ENCODE measurements at regions not wholly inside any gene's neighbourhood (a gene's known extent, or its start where the extent isn't known, plus 50 kb on each side); places are given as distances from the start of the nearest gene placed in this dataset.

DNA sequence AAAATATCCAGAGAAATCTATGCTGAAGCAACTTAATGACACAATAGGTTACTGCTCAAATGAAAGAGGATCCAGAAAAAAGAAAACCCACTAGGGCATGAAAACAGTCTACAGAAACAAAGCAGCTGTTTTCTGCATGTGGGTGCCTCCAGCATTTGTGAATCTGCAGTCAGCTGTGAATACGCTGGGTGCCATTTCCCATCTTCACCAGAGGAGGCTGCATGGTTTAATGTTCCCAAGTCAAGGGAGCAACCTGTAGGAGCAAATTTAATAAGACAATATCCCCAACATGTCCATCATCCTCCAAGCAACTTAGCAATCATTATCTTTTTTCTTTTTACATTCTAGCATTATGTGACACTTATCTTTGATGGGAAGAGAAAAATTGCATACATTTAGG, 396.6 kb downstream of the BRINP2 start:
- no peak for DNase-seq

DNA sequence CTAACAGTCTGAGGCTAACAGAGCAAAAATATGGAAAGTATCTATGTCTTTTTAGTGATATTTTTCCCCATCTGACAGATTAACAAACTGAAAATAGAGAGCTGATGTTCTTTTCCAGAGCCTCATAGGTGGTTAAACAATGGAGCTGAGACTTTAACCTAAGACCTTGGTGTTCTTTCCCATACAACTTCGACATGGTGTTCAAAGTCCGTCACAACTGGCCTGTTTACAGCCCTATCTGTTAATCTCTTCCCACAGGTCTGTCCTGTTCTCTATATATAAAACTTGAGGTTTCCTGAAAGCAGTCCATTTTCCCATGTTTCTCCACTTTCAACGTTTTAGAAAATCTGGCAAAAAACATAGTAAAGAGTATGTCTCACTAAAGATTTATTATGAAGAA, 395.7 kb downstream of the BRINP2 start:
- no peak for DNase-seq

DNA sequence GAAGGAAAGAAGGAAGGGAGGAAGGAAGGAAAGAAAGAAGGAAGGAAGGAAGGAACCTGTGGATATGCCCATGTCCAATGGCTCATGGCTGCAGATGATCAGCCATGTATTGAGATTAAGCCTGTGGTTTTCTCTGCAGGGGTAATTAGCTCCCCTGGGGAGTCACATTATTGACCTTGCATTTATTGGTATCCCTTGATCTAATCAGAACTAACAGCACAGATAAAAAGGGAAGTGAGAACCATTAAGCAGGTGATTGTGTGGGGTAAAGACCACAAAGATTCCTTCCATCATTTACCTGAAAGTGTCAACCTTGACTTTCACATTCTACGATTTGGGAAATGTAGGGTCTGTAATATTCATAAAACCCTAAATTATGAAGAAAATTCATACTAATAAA, 390.7 kb downstream of the BRINP2 start:
- DNase-seq: no peak

DNA sequence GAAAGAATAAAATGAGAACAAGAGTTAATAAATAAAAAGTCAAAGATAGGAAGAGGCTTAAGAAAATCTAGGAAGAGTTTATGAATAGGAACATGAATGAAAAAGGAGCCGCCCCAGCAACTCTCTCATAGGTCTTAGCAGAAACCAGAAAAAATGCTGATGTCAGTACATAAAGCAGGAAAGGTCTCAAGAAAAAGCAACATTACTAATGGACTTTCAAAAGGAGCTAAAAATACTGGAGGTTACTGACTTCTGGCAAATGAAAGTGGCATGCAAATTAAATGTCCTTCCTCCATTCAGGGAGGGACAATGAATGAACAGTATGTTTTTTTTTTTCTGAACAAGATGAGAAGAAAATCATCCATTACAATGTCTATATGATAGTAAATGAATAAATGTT, 387.6 kb downstream of the BRINP2 start:
- no peak for DNase-seq

DNA sequence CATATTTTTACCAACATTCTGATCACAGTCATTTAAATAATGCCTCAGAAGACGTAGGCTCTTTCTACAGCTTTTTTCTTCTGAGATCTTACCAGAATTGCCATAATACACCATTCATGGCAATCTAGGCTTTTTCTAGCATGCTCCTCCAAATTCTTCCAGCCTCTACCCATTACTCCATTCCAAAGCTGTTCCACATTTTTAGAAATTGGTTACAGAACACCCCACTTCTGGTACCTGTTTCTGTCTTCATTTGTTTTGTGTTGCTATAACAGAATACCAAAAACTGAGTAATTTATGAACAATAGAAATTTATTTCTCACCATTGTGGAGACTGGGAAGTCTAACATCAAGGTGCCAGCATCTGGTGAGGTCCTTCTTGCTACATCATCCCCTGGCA, 385.4 kb downstream of the BRINP2 start:
- no peak for DNase-seq

DNA sequence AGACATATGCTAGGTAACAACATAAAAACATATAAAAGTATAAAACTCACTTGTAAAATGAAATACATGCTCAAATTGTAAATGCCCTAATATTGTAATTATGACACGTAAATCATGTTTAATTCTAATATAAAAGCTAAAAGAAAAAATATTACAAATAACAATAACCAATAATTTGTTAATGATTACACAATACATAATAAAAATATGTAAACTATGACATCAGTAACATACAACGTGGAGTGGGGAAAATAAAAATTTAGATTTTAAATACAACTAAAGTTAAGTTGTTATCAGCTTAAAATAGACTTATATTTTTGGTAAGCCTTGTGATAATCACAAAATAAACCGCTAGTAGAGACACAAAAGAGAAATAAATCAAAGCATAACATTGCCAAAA, 376.4 kb downstream of the BRINP2 start:
- DNase-seq: no peak

DNA sequence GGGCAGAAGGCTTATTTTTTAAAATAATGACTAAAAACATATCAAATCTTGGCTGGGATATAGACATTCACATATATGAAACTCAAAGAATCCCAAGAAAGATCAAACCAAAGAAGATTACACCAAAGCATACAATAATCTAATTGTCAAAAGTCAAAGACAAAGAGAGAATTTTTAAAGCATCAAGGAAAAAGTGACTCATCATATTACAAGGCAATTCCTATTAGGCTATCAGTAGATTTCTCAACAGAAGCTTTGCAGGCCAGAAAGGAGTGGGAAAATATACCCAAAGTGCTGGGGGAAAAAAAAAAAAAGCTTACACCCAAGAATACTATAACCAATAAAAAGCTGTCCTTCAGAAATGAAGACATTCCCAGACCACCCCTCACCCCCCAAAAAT, 375.6 kb downstream of the BRINP2 start:
- no peak for DNase-seq

DNA sequence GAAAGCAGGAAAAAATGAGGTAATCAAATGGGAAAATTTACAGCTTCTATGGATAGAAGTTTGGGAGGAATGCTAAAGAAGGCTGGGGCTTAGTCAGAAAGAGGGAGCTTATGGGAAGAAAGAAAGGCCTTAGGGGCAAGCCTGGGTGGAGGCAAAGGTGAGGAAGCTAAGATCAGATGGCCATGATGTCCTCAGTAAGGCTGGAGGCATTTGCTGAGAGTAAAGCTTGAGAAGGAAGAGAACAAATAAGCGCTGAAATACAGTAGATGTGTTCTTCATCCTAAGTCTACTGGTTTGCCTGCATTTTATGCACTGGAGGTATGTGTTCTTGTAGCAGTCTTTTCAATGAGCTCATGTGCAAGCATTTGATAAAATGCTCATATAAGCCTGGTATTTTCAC, 355.4 kb downstream of the BRINP2 start:
- DNase-seq: no peak

DNA sequence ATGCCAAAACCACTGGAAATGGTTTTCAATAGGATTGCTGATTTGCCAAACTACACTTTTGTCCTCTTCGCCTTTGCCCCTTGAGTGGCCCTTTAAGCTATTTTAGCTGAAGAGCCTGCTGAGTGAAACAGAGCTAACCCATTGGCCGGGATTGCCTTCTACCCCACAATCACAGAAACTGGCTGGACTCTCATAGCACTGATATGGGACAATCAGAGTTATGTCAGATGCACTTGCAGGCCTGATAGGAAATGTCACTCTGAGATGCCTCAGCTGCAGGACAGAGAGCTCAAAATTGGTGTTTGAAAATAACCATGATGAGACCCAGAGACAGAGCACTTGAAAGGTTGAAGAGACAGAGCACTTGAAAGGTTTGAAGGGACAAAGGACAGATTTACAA, 354.4 kb downstream of the BRINP2 start:
- DNase-seq: no peak

DNA sequence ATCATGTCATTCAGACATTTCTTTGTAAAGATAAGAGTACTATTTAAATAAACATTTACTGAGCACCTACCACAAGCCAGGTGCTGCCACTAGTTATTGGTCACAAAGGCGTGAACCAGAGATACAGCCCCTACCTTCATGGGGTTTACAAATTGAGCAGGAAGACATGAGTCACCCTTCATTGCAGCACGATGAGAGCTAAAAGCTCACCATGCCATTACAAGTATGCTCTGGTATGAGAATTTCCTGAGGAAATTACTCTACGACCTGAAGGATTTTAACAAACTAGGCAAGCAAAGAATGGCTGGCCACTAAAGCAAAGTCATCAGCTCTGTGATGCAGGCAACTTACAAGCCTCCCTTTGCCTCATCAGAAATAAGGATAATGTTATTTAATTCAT, 346.8 kb downstream of the BRINP2 start:
- DNase-seq: no peak

DNA sequence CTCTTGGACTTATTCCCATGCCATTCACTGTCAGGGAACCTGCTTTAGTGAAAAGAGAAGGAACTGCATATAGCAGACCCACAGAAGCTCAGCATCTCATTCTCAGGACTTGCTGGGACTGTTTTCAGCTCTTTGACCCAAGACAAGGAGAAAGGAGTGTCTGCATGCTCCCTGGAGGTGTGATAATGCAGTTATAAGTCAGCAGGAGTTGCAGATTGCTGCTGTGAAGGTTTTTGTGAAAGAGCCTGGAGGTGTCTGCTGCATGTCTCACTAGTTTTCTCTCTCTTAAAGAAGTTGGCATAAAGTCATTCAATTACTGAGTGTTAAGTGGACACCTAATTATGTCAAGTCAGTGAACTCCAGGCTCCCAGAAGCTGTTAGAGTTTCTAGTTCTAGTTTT, 343.4 kb downstream of the BRINP2 start:
- no peak for DNase-seq

DNA sequence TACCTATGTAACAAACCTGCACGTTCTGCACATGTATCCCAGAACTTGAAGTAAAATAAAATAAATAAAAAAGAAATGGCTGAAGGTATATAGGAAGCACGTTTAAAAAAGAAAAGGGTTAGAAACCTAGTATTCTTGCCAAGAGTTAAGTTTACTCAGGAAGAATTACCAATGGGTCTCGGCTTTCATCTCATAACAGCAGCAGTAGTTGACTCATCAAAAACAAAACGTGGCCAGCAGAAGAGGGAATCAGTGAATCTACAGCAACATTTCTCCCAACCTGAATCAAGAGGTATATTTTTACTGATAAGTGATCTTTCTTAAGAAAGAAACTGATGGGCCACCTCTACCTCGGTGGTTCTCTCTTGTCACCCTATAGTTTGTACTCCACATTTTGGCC, 340.3 kb downstream of the BRINP2 start:
- DNase-seq: no peak

DNA sequence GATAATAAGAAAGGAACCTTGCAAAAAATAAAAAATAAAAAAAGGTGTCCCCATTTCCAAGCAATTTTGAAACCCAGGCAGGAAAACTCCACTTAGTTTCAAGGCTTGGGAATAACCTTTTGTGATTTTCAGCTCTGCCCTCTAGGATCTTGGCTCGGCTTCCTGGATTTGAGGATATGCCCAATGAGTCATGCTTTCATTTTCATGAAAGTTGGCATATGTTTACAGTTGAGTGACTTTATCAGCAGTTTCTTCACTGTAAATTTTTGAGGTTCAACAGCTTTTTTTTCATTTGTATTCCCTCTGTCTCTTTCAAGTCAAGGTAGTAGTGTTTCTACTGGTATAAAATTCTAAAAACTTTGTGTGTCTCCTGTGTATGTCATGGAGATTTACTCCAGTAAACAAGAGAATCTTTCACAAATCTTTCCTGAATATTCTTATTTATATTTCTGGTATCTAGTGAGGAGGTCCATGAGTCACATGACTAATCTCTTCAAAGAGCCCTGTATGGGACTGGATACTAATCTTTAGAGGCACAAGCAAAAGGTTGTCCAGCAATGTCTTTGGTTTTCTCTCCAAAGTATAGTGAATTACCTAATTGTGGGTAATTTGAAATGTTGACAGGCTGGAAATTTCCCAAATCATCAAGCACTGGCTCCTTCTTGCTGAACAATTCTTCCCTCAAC, 335.3 kb downstream of the BRINP2 start:
- DNase-seq: no peak

DNA sequence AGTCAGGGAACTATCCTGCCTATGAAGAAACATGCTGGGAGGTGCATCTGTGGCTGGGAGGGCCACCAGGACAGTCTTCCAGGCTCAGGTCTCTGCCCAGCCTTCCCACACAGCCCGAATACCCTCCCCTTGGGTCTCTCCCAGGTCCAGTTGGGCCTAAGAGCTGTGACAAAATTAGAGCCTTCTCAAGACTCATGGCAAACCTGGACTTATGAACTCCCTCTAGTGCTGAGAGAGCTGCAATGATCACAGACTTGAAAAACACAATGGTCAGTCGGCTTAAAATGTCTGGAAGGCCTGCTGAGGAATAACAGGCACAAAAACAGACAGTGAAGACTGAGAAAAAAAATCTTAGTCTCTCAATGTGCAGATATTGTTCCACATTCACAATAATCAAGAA, 325.1 kb downstream of the BRINP2 start:
- no peak for DNase-seq

DNA sequence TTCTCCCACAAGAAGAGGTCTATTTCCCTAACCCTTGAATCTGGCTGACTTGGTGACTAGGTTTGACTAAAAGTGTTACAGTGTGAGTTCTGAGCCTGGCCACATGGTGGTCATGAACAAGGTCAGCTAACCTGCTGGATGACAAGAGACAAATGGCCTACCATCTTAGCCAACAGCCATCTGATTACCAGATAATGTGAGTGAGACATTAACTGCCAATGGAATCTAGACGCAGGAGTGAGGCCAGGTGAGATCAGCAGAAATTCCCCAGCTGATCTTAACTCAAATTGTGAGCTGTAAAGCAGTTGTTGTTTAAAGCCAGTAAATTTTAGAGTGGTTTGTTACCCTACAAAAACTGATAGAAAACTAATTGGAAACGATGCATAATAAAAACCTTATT, 320.0 kb downstream of the BRINP2 start:
- DNase-seq: no peak

DNA sequence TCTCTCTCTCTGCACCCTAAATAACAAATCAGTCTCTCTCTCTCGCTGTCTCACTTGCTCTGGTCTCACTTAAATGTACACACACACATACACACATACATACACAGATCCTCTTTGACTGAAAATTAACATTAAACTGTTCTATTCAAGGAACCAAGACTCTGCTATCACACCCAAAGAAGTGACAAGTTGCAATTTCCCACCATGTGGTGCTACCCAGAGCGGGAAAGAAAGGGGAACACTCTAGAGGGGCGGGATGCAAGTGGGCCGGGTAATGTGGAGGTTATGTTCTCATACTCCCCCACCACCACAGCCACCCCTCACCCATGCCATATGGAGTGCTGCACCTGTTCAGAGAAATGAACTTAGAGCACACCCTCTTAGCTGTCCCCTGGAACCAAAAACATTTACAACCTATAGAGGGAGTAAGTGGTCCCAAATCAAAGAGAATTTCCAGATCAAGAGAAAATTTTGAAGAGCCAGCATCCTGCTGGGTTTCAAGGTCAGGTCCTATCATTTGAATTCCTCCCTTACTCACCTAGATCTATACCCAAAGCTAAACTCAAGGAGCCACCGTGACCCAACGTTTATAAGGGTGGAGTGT, 319.4 kb downstream of the BRINP2 start:
- no peak for DNase-seq

DNA sequence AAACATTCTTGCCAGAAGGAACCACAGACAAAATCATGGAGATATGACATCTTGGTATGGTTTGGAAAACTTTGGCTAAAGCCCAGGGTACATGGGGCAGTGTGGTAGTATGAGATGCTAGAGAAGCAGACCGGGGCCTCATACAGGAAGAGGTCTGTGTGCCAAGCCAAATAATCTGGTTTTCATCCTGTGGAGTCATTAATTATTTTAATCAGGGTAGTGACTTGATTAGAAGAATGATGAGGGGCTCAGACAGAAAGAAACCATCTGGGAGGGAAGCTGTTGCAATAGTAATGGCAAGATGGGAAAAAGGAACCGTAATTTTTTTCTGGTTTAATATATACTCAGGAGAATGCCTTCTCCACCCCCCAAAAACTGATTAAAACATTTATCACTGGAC, 318.0 kb downstream of the BRINP2 start:
- no peak for DNase-seq

DNA sequence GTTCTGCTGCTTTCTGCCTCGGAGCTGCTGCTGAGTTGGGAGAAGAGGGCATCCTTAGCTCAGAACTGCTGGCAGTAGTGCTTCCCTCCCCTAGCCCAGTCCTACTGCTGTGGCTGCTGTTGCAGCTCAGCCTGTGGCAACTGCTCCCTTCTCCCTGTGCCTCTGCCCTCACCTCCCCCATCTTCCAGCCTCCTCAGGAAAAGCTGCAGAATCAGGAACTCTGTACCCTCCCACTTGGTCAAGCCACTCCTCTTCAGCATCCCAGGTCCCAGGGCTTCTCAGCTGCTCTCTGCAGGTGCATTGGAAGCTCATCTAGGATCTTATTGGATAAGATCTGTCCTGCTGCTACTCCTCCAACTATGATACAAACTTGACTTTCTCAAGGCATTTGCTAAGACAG, 316.7 kb downstream of the BRINP2 start:
- DNase-seq: no peak

DNA sequence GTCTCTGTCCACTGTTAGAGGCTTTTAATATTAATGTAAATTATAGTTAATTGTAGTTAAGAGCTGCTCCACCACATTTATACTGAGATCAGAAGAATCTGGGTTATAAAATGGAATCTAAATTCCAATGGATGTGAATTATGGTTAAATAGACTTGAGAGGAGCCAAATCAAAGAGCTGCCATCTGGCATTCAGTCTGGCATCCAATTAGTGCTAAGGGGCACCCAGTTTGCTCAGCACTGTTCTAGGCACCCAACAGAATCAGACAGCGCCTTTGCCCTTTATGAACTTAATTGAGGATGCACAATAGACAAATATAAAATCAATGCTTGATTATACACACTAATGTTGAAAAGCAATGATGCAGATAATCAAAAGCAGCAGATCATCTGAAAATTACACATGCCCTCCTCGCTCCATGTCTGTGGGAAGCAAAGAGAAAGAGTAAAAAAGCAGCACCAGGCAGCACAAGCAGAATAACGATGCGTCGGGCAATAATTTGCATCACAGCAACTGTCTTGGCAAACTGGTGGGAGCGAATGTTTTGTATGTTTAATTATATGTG, 310.1 kb downstream of the BRINP2 start:
- DNase-seq: no peak

DNA sequence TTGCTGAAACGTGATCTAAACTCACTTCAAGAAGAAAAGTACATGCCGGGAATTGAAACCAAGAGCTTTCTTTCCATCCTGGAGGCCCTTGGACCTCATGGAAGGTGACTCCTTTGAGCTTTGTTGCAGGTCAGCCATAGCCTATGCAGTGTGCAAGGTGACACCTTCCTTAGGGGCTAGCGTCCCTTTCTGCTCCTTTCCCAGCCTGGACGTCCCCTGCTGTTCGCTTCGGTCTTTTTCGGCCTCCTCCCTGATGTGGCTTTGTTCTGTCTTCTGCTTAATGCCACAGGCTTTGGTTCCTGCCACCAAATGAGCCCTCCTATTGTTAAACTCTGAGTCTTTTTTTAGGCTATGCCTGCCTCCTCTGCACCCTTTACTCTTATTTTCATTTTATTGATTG, 308.8 kb downstream of the BRINP2 start:
- DNase-seq: no peak

DNA sequence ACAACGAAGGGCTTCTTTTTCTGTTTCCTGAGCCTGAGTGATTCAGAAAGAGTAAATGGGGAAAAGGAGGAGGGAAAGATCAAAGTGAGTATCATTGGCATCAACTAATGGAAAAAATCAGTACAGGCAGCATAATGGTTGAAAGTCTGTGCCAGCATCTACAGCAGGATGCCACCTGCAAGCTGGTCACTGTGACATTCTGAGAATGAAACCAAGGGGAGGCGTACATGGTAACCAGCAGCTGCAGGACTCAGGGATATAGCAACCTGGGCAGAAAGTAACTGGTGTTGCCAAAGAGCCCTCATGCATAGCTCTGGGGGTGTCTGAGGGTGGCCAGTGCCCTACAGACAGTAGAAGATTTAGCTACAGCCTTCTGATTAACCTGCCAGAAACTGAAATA, 305.9 kb downstream of the BRINP2 start:
- no peak for DNase-seq

DNA sequence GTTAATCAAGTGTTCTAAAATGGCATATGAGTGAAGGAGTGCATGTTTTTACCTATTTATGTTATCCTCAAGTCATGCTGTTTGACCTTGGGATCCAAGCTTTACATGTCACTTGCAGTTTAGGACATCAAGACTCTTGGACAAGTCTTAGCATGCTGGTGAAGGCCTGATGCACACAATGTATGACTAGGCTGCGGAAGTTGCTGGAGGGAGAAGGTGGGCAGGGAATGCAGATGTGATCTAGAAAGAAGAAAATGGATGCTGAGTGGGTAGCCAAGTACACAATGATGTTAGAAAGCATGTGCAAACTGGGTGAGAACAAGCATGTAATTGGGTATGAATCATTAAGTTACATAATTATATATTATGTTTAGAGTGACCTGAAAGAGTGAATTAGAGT, 301.8 kb downstream of the BRINP2 start:
- no peak for DNase-seq

DNA sequence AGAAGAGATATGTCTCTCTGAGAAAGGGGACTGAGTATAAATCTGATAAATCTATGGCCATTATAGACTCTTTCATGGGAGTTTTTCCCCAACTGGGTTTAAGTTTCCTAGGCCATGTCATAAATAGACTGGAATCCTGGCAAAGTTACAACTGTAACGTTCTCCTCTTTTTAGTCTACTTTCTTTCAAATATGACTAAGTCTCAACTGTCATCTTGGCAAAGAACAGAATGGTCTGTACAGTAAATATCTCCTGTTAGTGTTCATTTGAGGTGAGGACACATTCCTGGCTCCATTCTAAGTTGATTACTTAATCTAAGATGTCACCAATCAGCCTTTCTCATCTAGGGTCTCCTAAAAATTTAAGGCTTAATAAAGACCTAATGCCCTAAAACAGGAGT, 300.5 kb downstream of the BRINP2 start:
- no peak for DNase-seq

DNA sequence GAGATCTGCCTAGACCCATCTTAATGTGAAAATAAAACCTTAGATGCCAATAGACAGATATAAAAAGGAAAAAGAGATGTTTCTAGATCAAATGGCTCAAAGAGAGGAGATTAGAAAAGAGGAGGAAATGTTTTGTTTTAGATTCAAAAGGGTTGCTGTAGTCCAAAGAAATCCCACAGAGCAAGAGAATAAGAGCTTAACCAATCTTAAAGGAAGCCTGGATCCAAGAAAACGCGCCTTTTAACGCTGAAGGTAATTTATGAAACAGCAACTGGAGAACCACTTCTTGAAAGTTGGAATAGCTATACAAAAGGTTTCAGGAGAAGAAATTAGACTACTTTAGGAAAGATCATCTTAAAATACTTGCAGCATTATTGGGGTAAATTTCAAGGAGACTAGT, 298.8 kb downstream of the BRINP2 start:
- no peak for DNase-seq

DNA sequence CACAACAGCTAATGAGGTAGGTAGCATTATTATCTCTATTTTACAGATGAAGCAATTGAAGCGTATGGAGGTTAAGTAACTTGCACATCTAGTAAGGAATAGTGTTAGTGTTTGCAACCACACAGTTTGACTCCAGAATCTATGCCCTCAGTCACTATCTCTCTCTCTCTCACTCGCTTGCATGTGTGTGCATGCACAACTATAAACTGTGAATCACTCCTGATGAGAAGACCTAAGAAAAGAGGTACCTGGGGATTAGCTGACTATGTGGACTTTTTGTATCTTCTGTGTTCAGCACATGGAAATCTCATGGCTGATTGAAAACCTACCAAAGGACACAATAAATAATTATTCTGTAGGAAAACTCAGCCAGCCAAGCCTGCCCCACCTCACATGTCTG, 295.5 kb downstream of the BRINP2 start:
- no peak for DNase-seq

All from MV-4-11 (cell line).